Neural crest cell (in vitro differentiated cells): ENCODE measurements at regions not wholly inside any gene's neighbourhood (a gene's known extent, or its start where the extent isn't known, plus 50 kb on each side); places are given as distances from the start of the nearest gene placed in this dataset.

Experiments used
- DNase-seq: peaks from one replicate; pipeline ENCODE4 v3.0.0; 2021; ENCODE audit warnings: low read depth, mixed read lengths, low spot score
- H3K27ac Mint-ChIP-seq: one replicate; pipeline ENCODE4 v1.8.0; 2021; ENCODE audit warnings: mild to moderate bottlenecking, mixed read lengths; ENCODE audit not compliant: unreplicated experiment
- H3K27me3 Mint-ChIP-seq: 2 replicates; pipeline ENCODE4 v1.8.0; 2021; ENCODE audit warnings: low read depth, mild to moderate bottlenecking, mixed read lengths
- H3K36me3 Mint-ChIP-seq: 2 replicates; pipeline ENCODE4 v1.8.0; 2021; ENCODE audit warnings: low read depth, mild to moderate bottlenecking, mixed read lengths
- H3K4me1 Mint-ChIP-seq: 2 replicates; pipeline ENCODE4 v1.8.0; 2021; ENCODE audit warnings: mixed read lengths
- H3K4me3 Mint-ChIP-seq: one replicate; pipeline ENCODE4 v1.8.0; 2021; ENCODE audit warnings: mild to moderate bottlenecking, mixed read lengths
- H3K9me3 Mint-ChIP-seq: 2 replicates; pipeline ENCODE4 v1.8.0; 2021; ENCODE audit warnings: mixed read lengths
- TF ChIP-seq, protein P1 (sequence below): fragments of 200-600 bp; sonication (generic); conservative IDR thresholded peaks from 2 replicates; pipeline ENCODE4 v1.5.0; 2021; ENCODE audit warnings: antibody characterized with exemption, mild to moderate bottlenecking

GRCh38 chr6:81253821-81254220 lies 498.7 kb downstream of the TENT5A start:
- no peak for DNase-seq
- H3K27ac Mint-ChIP-seq: no peak overlapping the region
- H3K4me3 Mint-ChIP-seq: no peak overlapping the region
- peaks cover 5% of the 10 kb centered on the region for H3K36me3 Mint-ChIP-seq
- TF ChIP-seq, protein P1, sequence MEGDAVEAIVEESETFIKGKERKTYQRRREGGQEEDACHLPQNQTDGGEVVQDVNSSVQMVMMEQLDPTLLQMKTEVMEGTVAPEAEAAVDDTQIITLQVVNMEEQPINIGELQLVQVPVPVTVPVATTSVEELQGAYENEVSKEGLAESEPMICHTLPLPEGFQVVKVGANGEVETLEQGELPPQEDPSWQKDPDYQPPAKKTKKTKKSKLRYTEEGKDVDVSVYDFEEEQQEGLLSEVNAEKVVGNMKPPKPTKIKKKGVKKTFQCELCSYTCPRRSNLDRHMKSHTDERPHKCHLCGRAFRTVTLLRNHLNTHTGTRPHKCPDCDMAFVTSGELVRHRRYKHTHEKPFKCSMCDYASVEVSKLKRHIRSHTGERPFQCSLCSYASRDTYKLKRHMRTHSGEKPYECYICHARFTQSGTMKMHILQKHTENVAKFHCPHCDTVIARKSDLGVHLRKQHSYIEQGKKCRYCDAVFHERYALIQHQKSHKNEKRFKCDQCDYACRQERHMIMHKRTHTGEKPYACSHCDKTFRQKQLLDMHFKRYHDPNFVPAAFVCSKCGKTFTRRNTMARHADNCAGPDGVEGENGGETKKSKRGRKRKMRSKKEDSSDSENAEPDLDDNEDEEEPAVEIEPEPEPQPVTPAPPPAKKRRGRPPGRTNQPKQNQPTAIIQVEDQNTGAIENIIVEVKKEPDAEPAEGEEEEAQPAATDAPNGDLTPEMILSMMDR: no peak
- H3K4me1 Mint-ChIP-seq: no peaks in the 10 kb centered on the region
- H3K27me3 Mint-ChIP-seq: no peaks in the 10 kb centered on the region
- peaks cover 11% of the 10 kb centered on the region for H3K9me3 Mint-ChIP-seq

- no peak overlapping the region for H3K27ac Mint-ChIP-seq
- no peak for DNase-seq
- no peaks in the 10 kb centered on the region for H3K27me3 Mint-ChIP-seq
- TF ChIP-seq, protein P1: no peak
- peaks cover 5% of the 10 kb centered on the region for H3K36me3 Mint-ChIP-seq
- no peak overlapping the region for H3K4me3 Mint-ChIP-seq
- H3K9me3 Mint-ChIP-seq: peaks cover 9% of the 10 kb centered on the region
- no peaks in the 10 kb centered on the region for H3K4me1 Mint-ChIP-seq
Measured at GRCh38 chr6:81252231-81252630, 500.2 kb downstream of the TENT5A start.

- no peaks in the 10 kb centered on the region for H3K4me1 Mint-ChIP-seq
- no peaks in the 10 kb centered on the region for H3K36me3 Mint-ChIP-seq
- H3K27ac Mint-ChIP-seq: no peak overlapping the region
- TF ChIP-seq, protein P1: no peak
- H3K4me3 Mint-ChIP-seq: no peak overlapping the region
- DNase-seq: no peak
- no peaks in the 10 kb centered on the region for H3K9me3 Mint-ChIP-seq
- H3K27me3 Mint-ChIP-seq: no peaks in the 10 kb centered on the region
Measured at GRCh38 chr6:81246200-81246599, 506.3 kb downstream of the TENT5A start.

GRCh38 chr6:81242624-81243023 lies 509.9 kb downstream of the TENT5A start:
- no peak for DNase-seq
- Mint-ChIP-seq H3K27me3 (no peaks in the 10 kb centered on the region), H3K4me3 (no peak overlapping the region), H3K9me3 (no peaks in the 10 kb centered on the region), H3K27ac (no peak overlapping the region), H3K4me1 (no peaks in the 10 kb centered on the region), H3K36me3 (no peaks in the 10 kb centered on the region)
- TF ChIP-seq, protein P1: no peak

- Mint-ChIP-seq H3K4me3 (no peak overlapping the region), H3K4me1 (no peaks in the 10 kb centered on the region), H3K27ac (no peak overlapping the region), H3K9me3 (no peaks in the 10 kb centered on the region), H3K36me3 (no peaks in the 10 kb centered on the region), H3K27me3 (no peaks in the 10 kb centered on the region)
- TF ChIP-seq, protein P1: peak; percentile 68
- DNase-seq: no peak
Measured at GRCh38 chr6:81241126-81242041, 511.1 kb downstream of the TENT5A start.
